ENCODE measurements at regions not wholly inside any gene's neighbourhood (a gene's known extent, or its start where the extent isn't known, plus 50 kb on each side); places are given as distances from the start of the nearest gene placed in this dataset.

GRCh38 chr3:193954752-193955151 lies 181.2 kb upstream of the HES1 start:
- BruUV-seq (replicated peaks): no TSS peak

GRCh38 chr3:193955719-193956118 lies 180.2 kb upstream of the HES1 start:
- no TSS peak for BruUV-seq (replicated peaks)
- intact Hi-C loops (cut with micrococcal nuclease): no loop called here
- TF ChIP-seq ZNF274 (IDR thresholded peaks at IDR 0.05; ENCODE audit: low read depth, low read length) (no peak), CTCF (IDR thresholded peaks at IDR 0.05 in 2 of 3, conservative IDR thresholded peaks at IDR 0.05 in 1 of 3; ENCODE audit: borderline replicate concordance in 1 of 3, insufficient read depth in 1 of 3, low read depth in 2 of 3, low read length in 2 of 3) (no peak), POLR2A (IDR thresholded peaks at IDR 0.05; ENCODE audit: borderline replicate concordance, extremely low read depth, insufficient read depth, insufficient read length) (no peak), YY1 (IDR thresholded peaks at IDR 0.05; ENCODE audit: extremely low read depth, insufficient replicate concordance, low read depth, low read length) (no peak), REST (IDR thresholded peaks at IDR 0.05; ENCODE audit: low read depth) (no peak)
- no peak overlapping the region for H3K4me2 ChIP-seq (ENCODE audit: low read length)
- ChIA-PET POLR2A (no interaction called here), RAD21 (ENCODE audit: low non-redundant PET in 1 of 2, low total read pairs in 2 of 2, uncharacterized antibody in 2 of 2, unreplicated experiment in 2 of 2) (no interaction called here), CTCF (no interaction called here)
- H3K27ac ChIP-seq (ENCODE audit: low read depth, low read length): no peak overlapping the region
- H3K9ac ChIP-seq (ENCODE audit: low read length): no peak overlapping the region
- H3K4me1 ChIP-seq (ENCODE audit: control insufficient read depth in 1 of 2, insufficient read depth in 2 of 2, low read length in 2 of 2): peaks cover 0 to 7% of the 10 kb centered on the region in 2 experiments; a peak in 3 of 4 replicates
- no peak overlapping the region for H3K4me3 ChIP-seq (replicated peaks in 1 of 2; ENCODE audit: low read depth in 1 of 2, low read length in 2 of 2)
- H3K79me2 ChIP-seq (ENCODE audit: insufficient read depth, low read length): no peaks in the 10 kb centered on the region
- no peaks in the 10 kb centered on the region for H4K20me1 ChIP-seq (ENCODE audit: insufficient read depth)
- no peak for DNase-seq (ENCODE audit: low read depth, low spot score)
- H2AFZ ChIP-seq (ENCODE audit: low read depth, low read length, poor library complexity, severe bottlenecking): no peak overlapping the region
- H3K9me2 ChIP-seq (ENCODE audit: insufficient read depth): no peaks in the 10 kb centered on the region
- peaks cover 0 to 6% of the 10 kb centered on the region in 2 experiments; a peak in 1 of 4 replicates for H3K9me3 ChIP-seq (ENCODE audit: control insufficient read depth in 1 of 2, insufficient read depth in 1 of 2, low read depth in 1 of 2, low read length in 2 of 2)
- H3K36me3 ChIP-seq (ENCODE audit: control insufficient read depth in 1 of 2, insufficient read depth in 2 of 2, low read length in 2 of 2): no peaks in the 10 kb centered on the region
- no peaks in the 10 kb centered on the region for H3K27me3 ChIP-seq (ENCODE audit: insufficient read depth, low read length)
- ATAC-seq: no peak

More at GRCh38 chr3:193954752-193955151, 181.2 kb upstream of the HES1 start:
- TF ChIP-seq JUND (IDR thresholded peaks at IDR 0.05) (no peak), ZFX (IDR thresholded peaks at IDR 0.05) (no peak), SP1 (IDR thresholded peaks at IDR 0.05; ENCODE audit: low read depth) (no peak), CBX3 (IDR thresholded peaks at IDR 0.05; ENCODE audit: low read depth) (no peak), ELF1 (IDR thresholded peaks at IDR 0.05; ENCODE audit: borderline replicate concordance, low read depth) (no peak), SIN3A (IDR thresholded peaks at IDR 0.05; ENCODE audit: low read depth) (no peak), POLR2A (IDR thresholded peaks at IDR 0.05; ENCODE audit: borderline replicate concordance, extremely low read depth, insufficient read depth, insufficient read length) (no peak), TCF7L2 (IDR thresholded peaks at IDR 0.05; ENCODE audit: borderline replicate concordance, extremely low read depth, insufficient read depth, insufficient read length) (no peak), RAD21 (IDR thresholded peaks at IDR 0.05; ENCODE audit: low read depth) (no peak), SRF (IDR thresholded peaks at IDR 0.05; ENCODE audit: low read depth) (no peak)
- TF ChIP-seq, protein P1, sequence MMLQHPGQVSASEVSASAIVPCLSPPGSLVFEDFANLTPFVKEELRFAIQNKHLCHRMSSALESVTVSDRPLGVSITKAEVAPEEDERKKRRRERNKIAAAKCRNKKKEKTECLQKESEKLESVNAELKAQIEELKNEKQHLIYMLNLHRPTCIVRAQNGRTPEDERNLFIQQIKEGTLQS (IDR thresholded peaks at IDR 0.05): no peak
- CTCF ChIA-PET: no interaction called here
- ATAC-seq (no peak), DNase-seq (ENCODE audit: low read depth, low spot score) (no peak)
- no peaks in the 10 kb centered on the region for H3K9me2 ChIP-seq (ENCODE audit: insufficient read depth)
- intact Hi-C loops (cut with micrococcal nuclease): no loop called here
- no peaks in the 10 kb centered on the region for H3K27me3 ChIP-seq (ENCODE audit: insufficient read depth, low read length)
- no peaks in the 10 kb centered on the region for H3K79me2 ChIP-seq (ENCODE audit: insufficient read depth, low read length)
- H3K27ac ChIP-seq (ENCODE audit: low read depth, low read length): no peak overlapping the region
- H3K4me1 ChIP-seq (ENCODE audit: control insufficient read depth in 1 of 2, insufficient read depth in 2 of 2, low read length in 2 of 2): peaks cover 0 to 7% of the 10 kb centered on the region in 2 experiments; a peak in 3 of 4 replicates
- no peak overlapping the region for H3K4me2 ChIP-seq (ENCODE audit: low read length)
- RAD21 ChIA-PET (ENCODE audit: low non-redundant PET in 1 of 2, low total read pairs in 2 of 2, uncharacterized antibody in 2 of 2, unreplicated experiment in 2 of 2): no interaction called here
- no peak overlapping the region for H2AFZ ChIP-seq (ENCODE audit: low read depth, low read length, poor library complexity, severe bottlenecking)
- no peak overlapping the region for H3K4me3 ChIP-seq (replicated peaks in 1 of 2; ENCODE audit: low read depth in 1 of 2, low read length in 2 of 2)
- no peaks in the 10 kb centered on the region for H4K20me1 ChIP-seq (ENCODE audit: insufficient read depth)
- no peaks in the 10 kb centered on the region for H3K36me3 ChIP-seq (ENCODE audit: control insufficient read depth in 1 of 2, insufficient read depth in 2 of 2, low read length in 2 of 2)
- H3K9me3 ChIP-seq (ENCODE audit: control insufficient read depth in 1 of 2, insufficient read depth in 1 of 2, low read depth in 1 of 2, low read length in 2 of 2): peaks cover 0 to 6% of the 10 kb centered on the region in 2 experiments; a peak in 1 of 4 replicates
- no peak overlapping the region for H3K9ac ChIP-seq (ENCODE audit: low read length)
- POLR2A ChIA-PET: no interaction called here
